ENCODE measurements at regions not wholly inside any gene's neighbourhood (a gene's known extent, or its start where the extent isn't known, plus 50 kb on each side); places are given as distances from the start of the nearest gene placed in this dataset.

DNA sequence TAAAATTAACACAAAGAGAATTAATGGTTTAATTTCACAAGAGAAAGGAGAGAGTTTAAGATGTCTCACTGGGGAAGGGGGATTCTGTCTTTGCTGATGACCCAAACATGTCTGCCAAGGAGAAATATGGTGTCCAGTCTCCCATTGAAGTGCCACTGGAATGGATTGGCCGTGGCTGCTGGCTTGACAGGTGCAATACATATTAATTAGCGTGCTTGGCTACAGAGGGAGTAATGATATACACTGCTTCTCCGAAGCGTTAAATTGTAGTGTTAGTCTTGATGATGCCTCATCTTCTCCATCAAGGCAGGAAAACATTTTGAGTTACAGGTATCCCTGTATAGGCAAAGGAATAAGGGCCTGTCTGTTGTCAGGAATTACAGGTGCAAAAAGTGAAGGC is 393.4 kb upstream of the TMPO start:
- Histone ChIP-seq H3K27me3 (replicated peaks in 1 of 2; ENCODE audit: control insufficient read depth in 2 of 2, insufficient read depth in 2 of 2, low read length in 1 of 2) (no peaks in the 10 kb centered on the region; a peak in 1 of 4 replicates), H3K4me2 (ENCODE audit: control insufficient read depth, insufficient read depth) (no peak overlapping the region), H3K9ac (ENCODE audit: control insufficient read depth, insufficient read depth, low read length) (no peak overlapping the region), H3K36me3 (ENCODE audit: control insufficient read depth in 2 of 2, insufficient read depth in 2 of 2, low read length in 1 of 2) (no peaks in the 10 kb centered on the region), H3K4me1 (ENCODE audit: control insufficient read depth, insufficient read depth, low read length) (no peaks in the 10 kb centered on the region), H4K20me1 (ENCODE audit: control insufficient read depth, insufficient read depth) (no peaks in the 10 kb centered on the region), H3K9me3 (replicated peaks; ENCODE audit: control insufficient read depth, insufficient read depth, low read length) (no peaks in the 10 kb centered on the region), H3K4me3 (no peak overlapping the region), H3K79me2 (ENCODE audit: control insufficient read depth, insufficient read depth, low read length) (no peaks in the 10 kb centered on the region), H3K27ac (ENCODE audit: control insufficient read depth, insufficient read depth) (no peak overlapping the region), H2AFZ (ENCODE audit: control insufficient read depth, low read depth, low read length) (no peak overlapping the region)
- POLR2A ChIA-PET, result no interaction called here
- WGBS (ENCODE audit: insufficient coverage, insufficient replicate concordance, low lambda C conversion rate, missing lambda C conversion rate), result 42% methylated on average over 4 of the region's 4 CpGs
- TF ChIP-seq, protein P1, sequence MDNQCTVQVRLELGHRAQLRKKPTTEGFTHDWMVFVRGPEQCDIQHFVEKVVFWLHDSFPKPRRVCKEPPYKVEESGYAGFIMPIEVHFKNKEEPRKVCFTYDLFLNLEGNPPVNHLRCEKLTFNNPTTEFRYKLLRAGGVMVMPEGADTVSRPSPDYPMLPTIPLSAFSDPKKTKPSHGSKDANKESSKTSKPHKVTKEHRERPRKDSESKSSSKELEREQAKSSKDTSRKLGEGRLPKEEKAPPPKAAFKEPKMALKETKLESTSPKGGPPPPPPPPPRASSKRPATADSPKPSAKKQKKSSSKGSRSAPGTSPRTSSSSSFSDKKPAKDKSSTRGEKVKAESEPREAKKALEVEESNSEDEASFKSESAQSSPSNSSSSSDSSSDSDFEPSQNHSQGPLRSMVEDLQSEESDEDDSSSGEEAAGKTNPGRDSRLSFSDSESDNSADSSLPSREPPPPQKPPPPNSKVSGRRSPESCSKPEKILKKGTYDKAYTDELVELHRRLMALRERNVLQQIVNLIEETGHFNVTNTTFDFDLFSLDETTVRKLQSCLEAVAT (IDR thresholded peaks at IDR 0.05), result no peak
- TF ChIP-seq, protein P2, sequence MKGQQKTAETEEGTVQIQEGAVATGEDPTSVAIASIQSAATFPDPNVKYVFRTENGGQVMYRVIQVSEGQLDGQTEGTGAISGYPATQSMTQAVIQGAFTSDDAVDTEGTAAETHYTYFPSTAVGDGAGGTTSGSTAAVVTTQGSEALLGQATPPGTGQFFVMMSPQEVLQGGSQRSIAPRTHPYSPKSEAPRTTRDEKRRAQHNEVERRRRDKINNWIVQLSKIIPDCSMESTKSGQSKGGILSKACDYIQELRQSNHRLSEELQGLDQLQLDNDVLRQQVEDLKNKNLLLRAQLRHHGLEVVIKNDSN (IDR thresholded peaks at IDR 0.05; ENCODE audit: borderline replicate concordance, extremely low read length, insufficient read depth, low read depth, low read length), result no peak
- no peak for TF ChIP-seq CBFB (IDR thresholded peaks at IDR 0.05; ENCODE audit: low read depth)
- intact Hi-C loops (cut with micrococcal nuclease; ENCODE audit: unreplicated experiment), result no loop called here
- no peak for FAIRE-seq
- in situ Hi-C loops (cut with MboI), result no loop called here
- no peak for ATAC-seq
- RAD21 ChIA-PET (ENCODE audit: unreplicated experiment), result no interaction called here
- SMC1A ChIA-PET (ENCODE audit: uncharacterized antibody, unreplicated experiment), result interaction anchor here (0.7 kb wide), 1 partner anchor 21 kb away, joined by 3 read pairs; no protein-coding TSS in a partner anchor
- BruUV-seq (replicated peaks), result no TSS peak
- CTCF ChIA-PET, result no interaction called here
- DNase-seq (ENCODE audit: low read depth, low spot score), result no peak

DNA sequence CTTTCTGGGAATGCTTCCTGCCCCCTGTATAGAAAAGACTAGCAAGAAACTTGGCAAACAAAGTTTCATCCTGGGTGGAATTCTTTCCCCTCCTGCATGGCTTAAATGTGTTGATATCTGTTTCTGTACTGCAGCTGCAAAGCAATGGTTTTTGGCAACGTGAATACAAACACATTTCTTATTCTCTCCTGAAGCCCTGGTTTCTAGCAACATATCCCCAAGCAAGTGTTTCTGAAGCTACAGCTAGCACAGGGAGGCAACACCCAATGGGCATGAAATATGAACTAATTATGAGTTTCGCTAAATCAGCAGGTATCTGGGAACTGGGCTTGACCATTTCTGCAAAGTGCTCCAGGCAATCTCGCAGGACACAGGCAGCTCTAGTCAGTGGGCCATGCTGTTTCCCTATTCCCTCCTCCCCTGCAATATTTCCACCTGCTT is 392.3 kb upstream of the TMPO start:
- RAD21 ChIA-PET (ENCODE audit: unreplicated experiment), result no interaction called here
- SMC1A ChIA-PET (ENCODE audit: uncharacterized antibody, unreplicated experiment), result interaction anchor here (0.7 to 0.9 kb wide), 2 partner anchors 30 to 612 kb away, joined by 3 read pairs; no protein-coding TSS in a partner anchor
- no TSS peak for BruUV-seq (replicated peaks)
- 27% methylated on average over 3 of the region's 3 CpGs for WGBS (ENCODE audit: insufficient coverage, insufficient replicate concordance, low lambda C conversion rate, missing lambda C conversion rate)
- Histone ChIP-seq H3K4me2 (ENCODE audit: control insufficient read depth, insufficient read depth) (no peak overlapping the region), H3K9me3 (replicated peaks; ENCODE audit: control insufficient read depth, insufficient read depth, low read length) (no peaks in the 10 kb centered on the region), H3K79me2 (ENCODE audit: control insufficient read depth, insufficient read depth, low read length) (no peaks in the 10 kb centered on the region), H3K9ac (ENCODE audit: control insufficient read depth, insufficient read depth, low read length) (no peak overlapping the region), H4K20me1 (ENCODE audit: control insufficient read depth, insufficient read depth) (no peaks in the 10 kb centered on the region), H3K36me3 (ENCODE audit: control insufficient read depth in 2 of 2, insufficient read depth in 2 of 2, low read length in 1 of 2) (no peaks in the 10 kb centered on the region), H2AFZ (ENCODE audit: control insufficient read depth, low read depth, low read length) (no peak overlapping the region), H3K27ac (ENCODE audit: control insufficient read depth, insufficient read depth) (no peak overlapping the region), H3K4me3 (no peak overlapping the region), H3K27me3 (replicated peaks in 1 of 2; ENCODE audit: control insufficient read depth in 2 of 2, insufficient read depth in 2 of 2, low read length in 1 of 2) (no peaks in the 10 kb centered on the region; a peak in 3 of 4 replicates), H3K4me1 (ENCODE audit: control insufficient read depth, insufficient read depth, low read length) (no peaks in the 10 kb centered on the region)
- intact Hi-C loops (cut with micrococcal nuclease; ENCODE audit: unreplicated experiment) (no loop called here), in situ Hi-C loops (cut with MboI) (no loop called here)
- no peak for FAIRE-seq
- CTCF ChIA-PET, result interaction anchor here (0.7 kb wide), 1 partner anchor 1135 kb away, joined by 3 read pairs; no protein-coding TSS in a partner anchor
- no peak for ATAC-seq
- POLR2A ChIA-PET, result no interaction called here
- DNase-seq (ENCODE audit: low read depth, low spot score), result no peak
- no peak for TF ChIP-seq PAX8 (IDR thresholded peaks at IDR 0.05)
- no peak for TF ChIP-seq ZBED1 (IDR thresholded peaks at IDR 0.05; ENCODE audit: borderline replicate concordance)
- TF ChIP-seq KLF5 (IDR thresholded peaks at IDR 0.05; ENCODE audit: partially characterized antibody), result no peak
- no peak for TF ChIP-seq HCFC1 (IDR thresholded peaks at IDR 0.05; ENCODE audit: low read length)
- TF ChIP-seq, protein P2 (IDR thresholded peaks at IDR 0.05; ENCODE audit: borderline replicate concordance, extremely low read length, insufficient read depth, low read depth, low read length), result no peak
- TF ChIP-seq, protein P3, sequence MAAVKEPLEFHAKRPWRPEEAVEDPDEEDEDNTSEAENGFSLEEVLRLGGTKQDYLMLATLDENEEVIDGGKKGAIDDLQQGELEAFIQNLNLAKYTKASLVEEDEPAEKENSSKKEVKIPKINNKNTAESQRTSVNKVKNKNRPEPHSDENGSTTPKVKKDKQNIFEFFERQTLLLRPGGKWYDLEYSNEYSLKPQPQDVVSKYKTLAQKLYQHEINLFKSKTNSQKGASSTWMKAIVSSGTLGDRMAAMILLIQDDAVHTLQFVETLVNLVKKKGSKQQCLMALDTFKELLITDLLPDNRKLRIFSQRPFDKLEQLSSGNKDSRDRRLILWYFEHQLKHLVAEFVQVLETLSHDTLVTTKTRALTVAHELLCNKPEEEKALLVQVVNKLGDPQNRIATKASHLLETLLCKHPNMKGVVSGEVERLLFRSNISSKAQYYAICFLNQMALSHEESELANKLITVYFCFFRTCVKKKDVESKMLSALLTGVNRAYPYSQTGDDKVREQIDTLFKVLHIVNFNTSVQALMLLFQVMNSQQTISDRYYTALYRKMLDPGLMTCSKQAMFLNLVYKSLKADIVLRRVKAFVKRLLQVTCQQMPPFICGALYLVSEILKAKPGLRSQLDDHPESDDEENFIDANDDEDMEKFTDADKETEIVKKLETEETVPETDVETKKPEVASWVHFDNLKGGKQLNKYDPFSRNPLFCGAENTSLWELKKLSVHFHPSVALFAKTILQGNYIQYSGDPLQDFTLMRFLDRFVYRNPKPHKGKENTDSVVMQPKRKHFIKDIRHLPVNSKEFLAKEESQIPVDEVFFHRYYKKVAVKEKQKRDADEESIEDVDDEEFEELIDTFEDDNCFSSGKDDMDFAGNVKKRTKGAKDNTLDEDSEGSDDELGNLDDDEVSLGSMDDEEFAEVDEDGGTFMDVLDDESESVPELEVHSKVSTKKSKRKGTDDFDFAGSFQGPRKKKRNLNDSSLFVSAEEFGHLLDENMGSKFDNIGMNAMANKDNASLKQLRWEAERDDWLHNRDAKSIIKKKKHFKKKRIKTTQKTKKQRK (IDR thresholded peaks at IDR 0.05; ENCODE audit: low read depth, low read length), result no peak
- TF ChIP-seq, protein P4, sequence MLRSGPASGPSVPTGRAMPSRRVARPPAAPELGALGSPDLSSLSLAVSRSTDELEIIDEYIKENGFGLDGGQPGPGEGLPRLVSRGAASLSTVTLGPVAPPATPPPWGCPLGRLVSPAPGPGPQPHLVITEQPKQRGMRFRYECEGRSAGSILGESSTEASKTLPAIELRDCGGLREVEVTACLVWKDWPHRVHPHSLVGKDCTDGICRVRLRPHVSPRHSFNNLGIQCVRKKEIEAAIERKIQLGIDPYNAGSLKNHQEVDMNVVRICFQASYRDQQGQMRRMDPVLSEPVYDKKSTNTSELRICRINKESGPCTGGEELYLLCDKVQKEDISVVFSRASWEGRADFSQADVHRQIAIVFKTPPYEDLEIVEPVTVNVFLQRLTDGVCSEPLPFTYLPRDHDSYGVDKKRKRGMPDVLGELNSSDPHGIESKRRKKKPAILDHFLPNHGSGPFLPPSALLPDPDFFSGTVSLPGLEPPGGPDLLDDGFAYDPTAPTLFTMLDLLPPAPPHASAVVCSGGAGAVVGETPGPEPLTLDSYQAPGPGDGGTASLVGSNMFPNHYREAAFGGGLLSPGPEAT (IDR thresholded peaks at IDR 0.05; ENCODE audit: low read depth), result no peak
